ENCODE measurements at regions not wholly inside any gene's neighbourhood (a gene's known extent, or its start where the extent isn't known, plus 50 kb on each side); places are given as distances from the start of the nearest gene placed in this dataset.

DNA sequence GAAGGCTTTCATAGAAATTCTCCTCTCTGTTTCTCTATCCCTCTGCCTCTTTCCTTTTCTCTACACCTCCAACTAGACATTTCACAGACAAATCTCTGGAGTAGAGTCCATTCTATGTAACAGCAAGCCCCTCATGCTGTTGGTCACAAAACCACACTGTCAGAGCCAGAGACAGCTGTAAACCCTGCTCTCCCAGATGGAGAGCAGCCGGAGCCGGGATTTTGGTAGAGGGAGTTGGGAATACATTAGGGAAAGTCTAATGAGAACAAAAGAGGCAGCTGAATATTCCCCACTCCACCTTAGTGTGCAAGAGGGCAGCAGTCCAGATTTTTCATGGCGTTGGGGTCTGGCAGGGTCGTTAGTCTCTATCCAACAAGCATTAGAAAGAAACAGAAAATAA is 68.3 kb upstream of the EDN1 start:
- TF ChIP-seq, protein P1, sequence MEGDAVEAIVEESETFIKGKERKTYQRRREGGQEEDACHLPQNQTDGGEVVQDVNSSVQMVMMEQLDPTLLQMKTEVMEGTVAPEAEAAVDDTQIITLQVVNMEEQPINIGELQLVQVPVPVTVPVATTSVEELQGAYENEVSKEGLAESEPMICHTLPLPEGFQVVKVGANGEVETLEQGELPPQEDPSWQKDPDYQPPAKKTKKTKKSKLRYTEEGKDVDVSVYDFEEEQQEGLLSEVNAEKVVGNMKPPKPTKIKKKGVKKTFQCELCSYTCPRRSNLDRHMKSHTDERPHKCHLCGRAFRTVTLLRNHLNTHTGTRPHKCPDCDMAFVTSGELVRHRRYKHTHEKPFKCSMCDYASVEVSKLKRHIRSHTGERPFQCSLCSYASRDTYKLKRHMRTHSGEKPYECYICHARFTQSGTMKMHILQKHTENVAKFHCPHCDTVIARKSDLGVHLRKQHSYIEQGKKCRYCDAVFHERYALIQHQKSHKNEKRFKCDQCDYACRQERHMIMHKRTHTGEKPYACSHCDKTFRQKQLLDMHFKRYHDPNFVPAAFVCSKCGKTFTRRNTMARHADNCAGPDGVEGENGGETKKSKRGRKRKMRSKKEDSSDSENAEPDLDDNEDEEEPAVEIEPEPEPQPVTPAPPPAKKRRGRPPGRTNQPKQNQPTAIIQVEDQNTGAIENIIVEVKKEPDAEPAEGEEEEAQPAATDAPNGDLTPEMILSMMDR (IDR thresholded peaks at IDR 0.05) = no peak
- CTCF ChIA-PET = interaction anchor here (0.6 to 1.2 kb wide), 2 partner anchors 12 to 601 kb away, joined by 3 read pairs; no protein-coding TSS in a partner anchor
- H3K9me3 Mint-ChIP-seq = no peaks in the 10 kb centered on the region
- H3K27ac Mint-ChIP-seq = no peak overlapping the region
- H3K27me3 Mint-ChIP-seq = no peaks in the 10 kb centered on the region
- no peak for DNase-seq
- intact Hi-C loops (cut with micrococcal nuclease) = no loop called here
- POLR2A ChIA-PET = no interaction called here
- no peaks in the 10 kb centered on the region for H3K4me1 Mint-ChIP-seq (ENCODE audit: low read depth)
- no peaks in the 10 kb centered on the region for H3K36me3 Mint-ChIP-seq (ENCODE audit: low read depth)
- no peak for ATAC-seq
- H3K4me3 Mint-ChIP-seq = no peak overlapping the region

- intact Hi-C loops (cut with micrococcal nuclease) = no loop called here
- TF ChIP-seq, protein P1 (IDR thresholded peaks at IDR 0.05) = no peak
- ChIA-PET CTCF (no interaction called here), POLR2A (no interaction called here)
- Mint-ChIP-seq H3K4me1 (ENCODE audit: low read depth) (no peaks in the 10 kb centered on the region), H3K4me3 (no peak overlapping the region), H3K27ac (no peak overlapping the region), H3K27me3 (no peaks in the 10 kb centered on the region), H3K36me3 (ENCODE audit: low read depth) (no peaks in the 10 kb centered on the region), H3K9me3 (no peaks in the 10 kb centered on the region)
- ATAC-seq = no peak
- DNase-seq = no peak
These were observed 67.5 kb upstream of the EDN1 start for GRCh38 chr6:12222405-12223366.

GRCh38 chr6:12223383-12223782 is 66.8 kb upstream of the EDN1 start:
- no peaks in the 10 kb centered on the region for H3K27me3 Mint-ChIP-seq
- TF ChIP-seq, protein P1 (IDR thresholded peaks at IDR 0.05) = no peak
- POLR2A ChIA-PET = no interaction called here
- CTCF ChIA-PET = no interaction called here
- no peak for DNase-seq
- H3K9me3 Mint-ChIP-seq = no peaks in the 10 kb centered on the region
- H3K4me1 Mint-ChIP-seq (ENCODE audit: low read depth) = no peaks in the 10 kb centered on the region
- H3K27ac Mint-ChIP-seq = no peak overlapping the region
- no peak overlapping the region for H3K4me3 Mint-ChIP-seq
- no peaks in the 10 kb centered on the region for H3K36me3 Mint-ChIP-seq (ENCODE audit: low read depth)
- ATAC-seq = no peak
- intact Hi-C loops (cut with micrococcal nuclease) = no loop called here

- no peak for ATAC-seq
These were observed 65.9 kb upstream of the EDN1 start for GRCh38 chr6:12224251-12224650.

More at GRCh38 chr6:12224251-12224650, 65.9 kb upstream of the EDN1 start:
- TF ChIP-seq, protein P1 (IDR thresholded peaks at IDR 0.05) = no peak
- Mint-ChIP-seq H3K4me1 (ENCODE audit: low read depth) (peaks cover 5% of the 10 kb centered on the region), H3K36me3 (ENCODE audit: low read depth) (no peaks in the 10 kb centered on the region), H3K27me3 (no peaks in the 10 kb centered on the region), H3K9me3 (no peaks in the 10 kb centered on the region), H3K27ac (no peak overlapping the region), H3K4me3 (no peak overlapping the region)
- intact Hi-C loops (cut with micrococcal nuclease) = no loop called here
- no peak for DNase-seq
- ChIA-PET POLR2A (no interaction called here), CTCF (no interaction called here)

Measured in activated CD8-positive, alpha-beta T cell treated with anti-CD3 and anti-CD28 coated beads for 36 hours (primary cell).